K562 (cell line): ENCODE measurements at regions not wholly inside any gene's neighbourhood (a gene's known extent, or its start where the extent isn't known, plus 50 kb on each side); places are given as distances from the start of the nearest gene placed in this dataset.

ENCODE experiments used
- AFF4 ChIP-seq: sonication (generic); formaldehyde crosslinking; IDR thresholded peaks from 2 replicates; pipeline ENCODE4 v1.8.0; 2023; ENCODE audit warnings: mild to moderate bottlenecking, missing genetic modification reagents
- COPS2 ChIP-seq: fragments of 450-650 bp; conservative IDR thresholded peaks from 2 replicates; pipeline ENCODE4 v1.6.1; 2016; ENCODE audit warnings: mild to moderate bottlenecking, moderate library complexity
- ELK1 ChIP-seq: sonication (generic); formaldehyde crosslinking; IDR thresholded peaks from 2 replicates; pipeline ENCODE4 v1.8.1; 2022; ENCODE audit warnings: missing genetic modification reagents
- GABPB1 ChIP-seq: sonication (generic); formaldehyde crosslinking; IDR thresholded peaks from 2 replicates; pipeline ENCODE4 v1.8.0; 2022; ENCODE audit warnings: mild to moderate bottlenecking, missing genetic modification reagents
- GTF2A2 ChIP-seq: IDR thresholded peaks from 2 replicates; pipeline ENCODE4 v1.6.1; 2016; ENCODE audit warnings: mild to moderate bottlenecking, missing genetic modification characterization, missing compliant biosample characterization
- HNRNPL ChIP-seq: fragments of 200-400 bp; formaldehyde crosslinking; IDR thresholded peaks from 2 replicates; pipeline ENCODE4 v1.6.1; 2017; ENCODE audit warnings: low read depth, mild to moderate bottlenecking, low read length
- MEF2D ChIP-seq: conservative IDR thresholded peaks from 2 replicates; pipeline ENCODE4 v1.6.1; 2016; ENCODE audit warnings: low read depth, missing genetic modification characterization, missing compliant biosample characterization
- RBM22 ChIP-seq: fragments of 200-400 bp; formaldehyde crosslinking; IDR thresholded peaks from 2 replicates; pipeline ENCODE4 v1.6.1; 2018; ENCODE audit warnings: low read length, low read depth; ENCODE audit not compliant: poor library complexity, severe bottlenecking
- XRCC3 ChIP-seq: fragments of 450-650 bp; IDR thresholded peaks from 2 replicates; pipeline ENCODE4 v1.6.1; 2017; ENCODE audit warnings: mild to moderate bottlenecking, moderate library complexity
- ZBED1 ChIP-seq: IDR thresholded peaks from 2 replicates; pipeline ENCODE4 v1.6.1; 2014
- ZBTB2 ChIP-seq: fragments of 450-650 bp; IDR thresholded peaks from 2 replicates; pipeline ENCODE4 v1.6.1; 2016; ENCODE audit warnings: antibody characterized with exemption
- ZEB2 ChIP-seq: fragments of 450-650 bp; IDR thresholded peaks from 2 replicates; pipeline ENCODE4 v1.6.1; 2016
- ZNF124 ChIP-seq: sonication (generic); formaldehyde crosslinking; IDR thresholded peaks from 2 replicates; pipeline ENCODE4 v1.8.1; 2022; ENCODE audit warnings: missing genetic modification reagents
- ZNF263 ChIP-seq: sonication (generic); formaldehyde crosslinking; IDR thresholded peaks from 2 replicates; pipeline ENCODE4 v1.8.0; 2022; ENCODE audit warnings: mild to moderate bottlenecking, missing genetic modification reagents, borderline replicate concordance
- ZNF609 ChIP-seq: sonication (generic); formaldehyde crosslinking; IDR thresholded peaks from 2 replicates; pipeline ENCODE4 v1.8.1; 2023; ENCODE audit warnings: missing genetic modification reagents, mild to moderate bottlenecking, borderline replicate concordance
- ZNF696 ChIP-seq: fragments of 250-450 bp; sonication (Bioruptor Pico); conservative IDR thresholded peaks from 2 replicates; pipeline ENCODE4 v1.4.0; 2020; ENCODE audit warnings: mild to moderate bottlenecking, moderate library complexity
- ZSCAN32 ChIP-seq: fragments of 450-650 bp; formaldehyde crosslinking; IDR thresholded peaks from 2 replicates; pipeline ENCODE4 v1.4.0; 2020; ENCODE audit warnings: mild to moderate bottlenecking, moderate library complexity

GRCh38 chr6:37083243-37084138, 78.0 kb downstream of the FGD2 start (continued):
- no peak for TF ChIP-seq ELK1 (CRISPR knock-in tag)
- peak; percentile 85 for TF ChIP-seq ZEB2
- no peak for TF ChIP-seq XRCC3
- no peak for TF ChIP-seq HNRNPL
- TF ChIP-seq AFF4 (CRISPR knock-in tag) = peak; percentile 53; the same call in 1 of the 2 replicates
- TF ChIP-seq ZNF696 (CRISPR knock-in tag) = no peak
- TF ChIP-seq GABPB1 (CRISPR knock-in tag) = peak; percentile 75
- peak; percentile 87 for TF ChIP-seq MEF2D (tag)
- no peak for TF ChIP-seq ZSCAN32
- TF ChIP-seq ZBTB2 = peak; percentile 96
- TF ChIP-seq GTF2A2 (tag) = peak; percentile 22; the same call in 1 of the 2 replicates
- no peak; the same call in 1 of the 2 replicates for TF ChIP-seq ZBED1
- peak; percentile 53; the same call in 1 of the 2 replicates for TF ChIP-seq ZNF609 (CRISPR knock-in tag)
- no peak for TF ChIP-seq RBM22
- TF ChIP-seq ZNF263 (CRISPR knock-in tag) = no peak
- no peak for TF ChIP-seq COPS2
- no peak for TF ChIP-seq ZNF124
